HG02642 (cell line): ENCODE measurements at regions not wholly inside any gene's neighbourhood (a gene's known extent, or its start where the extent isn't known, plus 50 kb on each side); places are given as distances from the start of the nearest gene placed in this dataset.
"Not testable (repeated sequence)": the region's sequence is repeated elsewhere in the genome, so short reads cannot be mapped to it uniquely, and the experiment has no call there.

Source experiments
- ATAC-seq: cut with Tn5 transposase; IDR thresholded peaks from one replicate; pipeline ENCODE4 v1.9.1; 2021; ENCODE audit warnings: mild to moderate bottlenecking; ENCODE audit not compliant: unreplicated experiment, poor library complexity

DNA sequence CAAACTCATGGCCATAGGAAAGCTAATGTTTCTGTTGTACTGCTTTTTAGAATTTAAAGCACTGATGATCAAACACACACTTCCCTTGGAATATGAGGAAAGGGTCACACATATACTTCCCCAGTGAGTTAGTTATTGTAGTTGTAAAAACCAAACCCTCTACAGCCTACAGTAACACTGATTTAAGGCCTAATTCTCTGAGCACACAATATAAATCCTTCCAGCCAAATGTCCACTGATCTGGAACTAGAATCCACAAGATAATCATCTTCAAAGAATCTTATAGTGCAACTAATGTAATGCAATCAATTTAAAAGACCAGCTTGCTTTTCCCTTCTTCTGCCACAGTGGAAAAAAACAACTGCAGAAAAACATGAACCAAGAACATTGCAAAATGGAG, 219.3 kb downstream of the CAAP1 start:
- no peak for ATAC-seq

GRCh38 chr9:26669701-26670670, 222.6 kb downstream of the CAAP1 start:
- ATAC-seq = no peak

- ATAC-seq = no peak
Observed at GRCh38 chr9:26667882-26668281, 224.7 kb downstream of the CAAP1 start.

- no peak for ATAC-seq
Observed at GRCh38 chr9:26665666-26666065, 226.9 kb downstream of the CAAP1 start.

DNA sequence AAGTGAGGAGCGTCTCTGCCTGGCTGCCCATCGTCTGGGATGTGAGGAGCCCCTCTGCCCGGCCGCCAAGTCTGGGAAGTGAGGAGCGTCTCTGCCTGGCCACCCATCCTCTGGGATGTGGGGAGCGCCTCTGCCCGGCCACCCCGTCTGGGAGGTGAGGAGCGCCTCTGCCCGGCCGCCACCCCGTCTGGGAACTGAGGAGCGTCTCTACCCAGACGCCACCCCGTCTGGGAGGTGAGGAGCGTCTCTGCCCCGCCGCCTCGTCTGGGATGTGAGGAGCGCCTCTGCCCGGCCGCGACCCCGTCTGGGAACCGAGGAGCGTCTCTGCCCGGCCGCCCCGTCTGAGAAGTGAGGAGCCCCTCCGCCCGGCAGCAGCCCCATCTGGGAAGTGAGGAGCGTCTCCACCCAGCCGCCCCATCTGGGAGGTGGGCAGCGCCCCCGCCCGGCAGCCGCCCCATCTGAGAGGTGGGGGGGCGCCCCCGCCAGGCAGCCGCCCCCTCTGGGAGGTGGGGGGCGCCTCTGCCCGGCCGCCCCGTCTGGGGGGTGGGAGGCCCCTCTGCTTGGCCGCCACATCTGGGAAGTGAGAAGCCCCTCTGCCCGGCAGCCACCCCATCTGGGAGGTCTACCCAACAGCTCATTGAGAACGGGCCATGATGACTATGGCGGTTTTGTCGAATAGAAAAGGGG, 228.4 kb downstream of the CAAP1 start:
- not testable (repeated sequence) for ATAC-seq

DNA sequence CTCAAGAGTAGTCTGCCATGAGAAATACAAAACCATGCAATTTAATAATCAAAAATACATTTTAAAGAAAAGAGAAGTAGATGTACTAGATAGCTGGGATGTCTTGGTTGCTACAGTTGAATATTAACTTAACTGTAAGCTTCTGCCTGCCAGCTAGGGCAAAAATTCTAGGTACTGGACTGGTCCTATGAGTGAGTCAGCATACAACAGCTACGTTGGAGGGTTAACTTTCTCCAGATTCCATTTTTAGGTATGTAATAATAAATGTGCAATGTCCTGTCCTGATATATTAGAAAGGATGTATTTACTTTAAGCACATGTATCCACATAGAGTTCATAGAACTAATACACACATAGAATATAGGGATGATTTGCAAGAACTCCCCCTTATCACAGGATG, 230.1 kb downstream of the CAAP1 start:
- ATAC-seq = no peak

GRCh38 chr9:26658476-26658875, 234.1 kb downstream of the CAAP1 start:
- no peak for ATAC-seq

- no peak for ATAC-seq
Observed at GRCh38 chr9:26657958-26658357, 234.6 kb downstream of the CAAP1 start.

DNA sequence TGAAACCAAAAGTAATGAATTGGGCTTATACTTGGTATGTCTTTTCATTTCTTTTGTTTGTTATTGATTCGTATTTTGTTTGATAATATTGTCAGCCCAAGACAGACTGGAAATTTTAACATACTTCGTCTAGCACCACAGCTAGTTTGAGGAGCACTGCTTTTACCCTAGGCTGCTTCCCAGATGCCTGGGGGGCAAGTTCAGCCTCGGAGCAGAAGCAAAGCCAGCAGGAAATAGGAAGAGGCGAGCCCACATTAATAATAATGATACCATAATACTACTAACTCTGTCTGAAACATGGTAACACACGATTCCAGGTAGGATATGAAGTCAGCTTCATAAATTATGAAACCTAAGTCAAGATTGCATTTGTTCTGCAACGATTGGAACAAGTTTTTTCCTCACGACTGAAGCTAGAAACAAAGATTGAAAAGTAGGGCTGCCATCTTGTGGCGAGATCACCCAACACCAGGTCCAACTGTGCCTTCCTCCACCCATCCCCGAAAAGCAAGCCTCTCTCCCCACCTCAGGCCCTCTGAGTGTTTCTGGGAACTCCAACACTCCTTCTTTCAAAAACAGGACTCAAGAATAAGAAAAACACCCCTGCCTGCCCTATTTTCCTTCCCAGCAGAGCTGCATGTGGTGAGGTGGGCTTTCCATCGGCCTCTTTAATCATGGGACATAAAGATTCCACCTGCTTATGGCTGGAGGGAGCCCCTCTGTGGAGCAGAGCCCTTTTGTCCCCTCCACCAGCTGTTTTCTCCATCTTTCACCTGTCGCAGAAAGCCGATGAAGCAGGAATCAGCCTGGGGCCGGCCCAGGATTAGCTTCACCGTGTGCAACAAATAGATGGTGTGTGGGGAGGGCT, 236.4 kb downstream of the CAAP1 start:
- ATAC-seq = no peak

DNA sequence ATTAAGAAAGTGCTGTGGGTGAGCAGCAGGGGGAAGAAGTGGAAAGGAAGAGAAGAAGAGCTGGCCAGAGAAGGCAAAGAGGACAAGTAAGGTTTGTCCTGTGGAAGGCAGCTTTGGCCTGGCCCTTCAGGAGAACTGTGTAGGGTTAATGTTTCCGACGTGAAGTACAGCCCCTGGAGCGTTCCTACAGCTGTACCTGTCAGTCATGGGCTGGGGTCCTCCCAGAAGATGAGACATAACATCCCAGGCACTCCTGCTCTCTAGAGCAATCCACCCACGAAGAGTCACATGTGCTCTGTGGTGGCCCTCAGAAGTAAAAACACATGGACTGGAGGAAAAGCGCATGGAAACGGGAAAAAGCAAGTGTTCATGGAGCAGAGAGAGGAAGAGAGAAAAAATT, 237.4 kb downstream of the CAAP1 start:
- ATAC-seq = no peak

- ATAC-seq = no peak
Observed at GRCh38 chr9:26650325-26650724, 242.3 kb downstream of the CAAP1 start.

- no peak for ATAC-seq
Observed at GRCh38 chr9:26643826-26644225, 248.8 kb downstream of the CAAP1 start.

- ATAC-seq = no peak
Observed at GRCh38 chr9:26639761-26640160, 252.8 kb downstream of the CAAP1 start.

- ATAC-seq = no peak
Observed at GRCh38 chr9:26637101-26637500, 255.5 kb downstream of the CAAP1 start.

- not testable (repeated sequence) for ATAC-seq
Observed at GRCh38 chr9:26613851-26614350, 278.7 kb downstream of the CAAP1 start.

- ATAC-seq = no peak
Observed at GRCh38 chr9:26612211-26612610, 280.4 kb downstream of the CAAP1 start.

- ATAC-seq = no peak
Observed at GRCh38 chr9:26606756-26607155, 285.8 kb downstream of the CAAP1 start.

DNA sequence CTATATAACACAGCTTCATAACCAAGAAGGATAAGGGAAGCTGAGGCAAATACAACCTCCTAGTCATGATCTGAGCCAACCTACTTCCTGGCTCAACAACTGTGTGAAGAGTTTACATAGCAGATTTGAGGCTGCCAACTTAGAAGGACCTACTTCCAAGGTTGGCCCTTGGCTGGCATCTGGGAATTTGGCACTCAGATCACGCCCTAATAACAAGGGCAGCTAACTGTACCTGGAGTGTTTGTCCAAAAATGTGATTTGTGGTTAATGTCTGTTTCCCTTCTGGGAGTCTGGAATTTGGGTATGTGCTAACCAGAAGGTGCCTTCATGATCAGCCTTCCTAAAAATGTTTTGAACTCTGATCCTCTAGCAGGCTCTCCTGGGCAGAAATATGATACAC, 287.2 kb downstream of the CAAP1 start:
- no peak for ATAC-seq

DNA sequence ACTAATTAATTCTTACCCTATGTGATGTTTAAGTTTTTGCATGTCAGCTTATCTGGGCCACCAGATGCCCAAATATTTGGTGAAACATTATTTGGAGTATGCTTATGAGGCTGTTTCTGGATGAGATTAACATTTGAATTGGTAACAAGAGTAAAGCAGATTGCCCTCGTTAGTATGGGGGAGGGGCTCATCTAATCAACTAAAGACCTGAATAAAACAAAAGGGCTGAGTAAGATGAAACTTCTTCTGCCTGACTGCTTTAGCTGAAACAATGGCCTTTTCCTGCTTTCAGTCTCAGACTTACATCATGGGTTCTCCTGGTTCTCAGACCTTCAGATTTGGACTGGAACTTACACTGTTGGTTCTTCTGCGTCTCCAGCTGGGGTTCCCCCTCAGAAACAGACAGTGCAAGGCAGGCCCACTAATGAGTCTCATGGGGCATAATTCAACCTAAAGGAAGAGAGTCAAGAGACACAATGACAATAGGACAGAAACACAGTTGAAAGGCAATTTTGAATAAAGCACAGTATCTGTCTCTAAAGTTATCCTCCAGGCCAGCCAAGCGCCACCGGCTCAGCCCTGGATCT, 288.4 kb downstream of the CAAP1 start:
- ATAC-seq = no peak

DNA sequence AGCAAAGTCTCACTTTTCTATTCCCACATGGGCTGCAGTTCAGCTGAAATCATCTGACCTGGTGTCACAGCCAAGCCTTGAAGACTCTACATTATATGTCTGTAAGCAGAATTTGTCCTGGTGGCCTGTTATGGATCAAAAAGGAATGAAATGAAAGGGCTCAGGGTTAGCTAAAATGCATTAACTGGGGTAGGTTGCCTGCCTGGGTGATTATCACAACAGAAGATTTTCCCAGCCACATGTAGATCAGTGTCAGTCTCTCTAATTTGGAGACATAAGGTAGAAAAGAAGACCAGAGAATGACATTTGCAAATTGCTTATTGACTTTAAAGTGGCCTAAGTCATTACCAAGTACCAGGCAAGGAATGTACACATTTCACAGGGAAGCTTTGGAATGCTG, 289.0 kb downstream of the CAAP1 start:
- no peak for ATAC-seq
